PC-9 (cell line): ENCODE measurements at regions not wholly inside any gene's neighbourhood (a gene's known extent, or its start where the extent isn't known, plus 50 kb on each side); places are given as distances from the start of the nearest gene placed in this dataset.

Experiments used
- BruUV-seq: library from RNA; stranded (reverse); fragments of 400-500 nt; replicated peaks from 2 replicates; lab custom pipeline; 2021; lab: Mats Ljungman, UMichigan
- CTCF ChIA-PET: fragments of 300-600 bp; sonication (Branson Sonifier 250); formaldehyde crosslinking; loops from one replicate; lab custom pipeline; 2022; ENCODE audit warnings: antibody characterized with exemption; lab: Charles Lee
- POLR2A ChIA-PET: fragments of 300-600 bp; sonication (Branson Sonifier 250); formaldehyde crosslinking; loops from one replicate; lab custom pipeline; 2022; ENCODE audit warnings: antibody characterized with exemption; ENCODE audit not compliant: unreplicated experiment; lab: Charles Lee
- DNase-seq, 2 experiments: peaks; one replicate each; pipeline versions ENCODE4 v3.0.0 to v3.0.0-alpha.2; 2015 to 2022; ENCODE audit warnings: mixed read lengths in 1 of 2
- H2AFZ ChIP-seq: fragments of 200-600 bp; sonication (generic); 2 replicates; pipeline ENCODE4 v1.8.1; 2017; ENCODE audit warnings: antibody characterized with exemption
- H3F3A ChIP-seq: fragments of 200-600 bp; sonication (generic); 2 replicates; pipeline ENCODE4 v1.8.1; 2017; ENCODE audit warnings: antibody characterized with exemption, mild to moderate bottlenecking, low read depth; ENCODE audit not compliant: insufficient read depth
- H3K27ac ChIP-seq: fragments of 200-600 bp; sonication (generic); 2 replicates; pipeline ENCODE4 v1.6.1; 2016; ENCODE audit warnings: mixed run types
- H3K27me3 ChIP-seq: fragments of 200-600 bp; sonication (generic); 2 replicates; pipeline ENCODE4 v1.6.1; 2016; ENCODE audit warnings: low read depth, mixed run types; ENCODE audit not compliant: insufficient read depth
- H3K36me3 ChIP-seq: fragments of 200-600 bp; sonication (generic); 2 replicates; pipeline ENCODE4 v1.6.1; 2016; ENCODE audit warnings: low read depth, mixed run types
- H3K4me1 ChIP-seq: fragments of 200-600 bp; sonication (generic); replicated peaks from 2 replicates; pipeline ENCODE4 v1.6.1; 2016; ENCODE audit warnings: mixed run types; ENCODE audit not compliant: insufficient read depth
- H3K4me2 ChIP-seq: fragments of 200-600 bp; sonication (generic); 2 replicates; pipeline ENCODE4 v1.6.1; 2017; ENCODE audit warnings: mixed run types
- H3K4me3 ChIP-seq: fragments of 200-600 bp; sonication (generic); 2 replicates; pipeline ENCODE4 v1.6.1; 2016; ENCODE audit warnings: mixed run types
- H3K79me2 ChIP-seq: fragments of 200-600 bp; sonication (generic); 2 replicates; pipeline ENCODE4 v1.6.1; 2017; ENCODE audit warnings: low read depth, mixed run types
- H3K9me2 ChIP-seq: fragments of 200-600 bp; sonication (generic); 2 replicates; pipeline ENCODE4 v1.8.1; 2017; ENCODE audit warnings: mild to moderate bottlenecking; ENCODE audit not compliant: insufficient read depth
- H3K9me3 ChIP-seq: fragments of 200-600 bp; sonication (generic); 2 replicates; pipeline ENCODE4 v1.8.1; 2016; ENCODE audit warnings: low read depth; ENCODE audit not compliant: insufficient read depth
- H4K20me1 ChIP-seq: fragments of 200-600 bp; sonication (generic); 2 replicates; pipeline ENCODE4 v1.8.1; 2017; ENCODE audit not compliant: insufficient read depth
- CTCF ChIP-seq: fragments of 200-600 bp; sonication (generic); conservative IDR thresholded peaks from 2 replicates; pipeline ENCODE4 v1.6.1; 2017; ENCODE audit warnings: mixed run types, antibody characterized with exemption, mild to moderate bottlenecking, moderate library complexity
- EZH2 ChIP-seq: fragments of 200-600 bp; sonication (generic); IDR thresholded peaks from 2 replicates; pipeline ENCODE4 v1.8.0; 2017; ENCODE audit warnings: antibody characterized with exemption, low read depth
- intact Hi-C: fragments of 100-400 bp; cut with micrococcal nuclease; formaldehyde crosslinking; loops from one replicate; pipeline ENCODE4 v1.10.0; 2022; ENCODE audit not compliant: unreplicated experiment

GRCh38 chr5:114700823-114701222 is 339.0 kb downstream of the KCNN2 start:
- Histone ChIP-seq H3K27me3 (no peaks in the 10 kb centered on the region), H4K20me1 (no peaks in the 10 kb centered on the region), H3K4me2 (no peak overlapping the region), H3K27ac (no peak overlapping the region), H3K79me2 (no peaks in the 10 kb centered on the region), H3K9me3 (no peaks in the 10 kb centered on the region), H3K4me1 (no peaks in the 10 kb centered on the region), H2AFZ (no peak overlapping the region), H3K4me3 (no peak overlapping the region), H3K9me2 (no peaks in the 10 kb centered on the region), H3K36me3 (no peaks in the 10 kb centered on the region), H3F3A (no peaks in the 10 kb centered on the region)
- BruUV-seq, result no TSS peak
- no peak for DNase-seq
- POLR2A ChIA-PET, result interaction anchor here (0.6 kb wide), 1 partner anchor 18 kb away, joined by 4 read pairs; no protein-coding TSS in a partner anchor
- TF ChIP-seq CTCF, result no peak
- no peak for TF ChIP-seq EZH2
- intact Hi-C loops, result no loop called here
- CTCF ChIA-PET, result no interaction called here

- H3K79me2 ChIP-seq, result no peaks in the 10 kb centered on the region
- H3F3A ChIP-seq, result no peaks in the 10 kb centered on the region
- H3K4me1 ChIP-seq, result no peaks in the 10 kb centered on the region
- TF ChIP-seq EZH2 (no peak), CTCF (no peak)
- no peaks in the 10 kb centered on the region for H4K20me1 ChIP-seq
- no peak overlapping the region for H2AFZ ChIP-seq
- H3K36me3 ChIP-seq, result no peaks in the 10 kb centered on the region
- ChIA-PET POLR2A (no interaction called here), CTCF (no interaction called here)
- no peaks in the 10 kb centered on the region for H3K27me3 ChIP-seq
- no peak overlapping the region for H3K27ac ChIP-seq
- intact Hi-C loops, result no loop called here
- H3K9me2 ChIP-seq, result no peaks in the 10 kb centered on the region
- no TSS peak for BruUV-seq
- H3K4me2 ChIP-seq, result no peak overlapping the region
- no peaks in the 10 kb centered on the region for H3K9me3 ChIP-seq
- no peak overlapping the region for H3K4me3 ChIP-seq
- no peak for DNase-seq
Measured at GRCh38 chr5:114695292-114695904, 333.5 kb downstream of the KCNN2 start.

GRCh38 chr5:114686356-114686755 is 324.5 kb downstream of the KCNN2 start:
- Histone ChIP-seq H3K36me3 (no peaks in the 10 kb centered on the region), H3K27ac (no peak overlapping the region)
- POLR2A ChIA-PET, result no interaction called here

More at GRCh38 chr5:114686356-114686755, 324.5 kb downstream of the KCNN2 start:
- Histone ChIP-seq H3K9me2 (no peaks in the 10 kb centered on the region), H3K79me2 (no peaks in the 10 kb centered on the region), H3K27me3 (no peaks in the 10 kb centered on the region), H3K4me3 (no peak overlapping the region), H3K9me3 (no peaks in the 10 kb centered on the region), H3F3A (no peaks in the 10 kb centered on the region), H2AFZ (no peak overlapping the region), H3K4me2 (no peak overlapping the region), H4K20me1 (no peaks in the 10 kb centered on the region), H3K4me1 (no peaks in the 10 kb centered on the region)
- TF ChIP-seq CTCF, result no peak
- no peak for TF ChIP-seq EZH2
- BruUV-seq, result no TSS peak
- intact Hi-C loops, result no loop called here
- no peak for DNase-seq
- CTCF ChIA-PET, result no interaction called here
